ENCODE measurements at regions not wholly inside any gene's neighbourhood (a gene's known extent, or its start where the extent isn't known, plus 50 kb on each side); places are given as distances from the start of the nearest gene placed in this dataset.

DNA sequence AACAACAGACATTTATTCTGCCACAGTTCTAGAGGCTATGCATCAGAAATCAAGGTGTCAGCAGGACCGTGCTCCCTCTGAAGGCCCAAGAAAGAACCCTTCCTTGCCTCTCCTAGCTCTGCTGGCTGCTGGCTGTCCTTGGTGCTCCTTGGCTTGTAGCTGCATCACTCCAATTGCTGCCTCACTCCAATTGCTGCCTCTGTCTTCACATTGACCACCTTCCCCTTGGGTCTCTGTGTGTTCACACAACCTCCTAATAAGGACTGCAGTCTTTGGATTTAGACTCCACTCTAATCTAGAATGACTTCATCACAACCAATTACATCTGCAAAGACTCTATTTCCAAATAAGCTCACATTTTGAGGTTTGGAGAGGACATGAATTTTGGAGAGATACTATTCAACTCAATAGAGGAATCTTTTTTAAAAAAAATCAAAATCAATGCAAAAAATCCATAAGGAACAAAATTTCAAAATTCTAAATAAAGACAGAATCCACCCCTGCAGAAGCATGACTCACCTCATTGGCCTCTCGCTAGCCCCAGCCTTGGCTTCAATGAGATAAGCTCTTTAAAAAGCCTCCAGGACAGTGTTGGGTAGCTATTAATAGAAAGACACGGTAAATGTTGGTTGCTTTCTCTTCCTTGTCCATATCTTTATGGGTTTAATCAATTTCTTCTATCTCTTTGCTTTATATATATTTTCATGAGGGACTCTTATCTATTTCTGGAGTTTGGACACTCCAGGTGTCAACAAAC lies 267.6 kb upstream of the MGAT5 start:
- TF ChIP-seq, protein P1, sequence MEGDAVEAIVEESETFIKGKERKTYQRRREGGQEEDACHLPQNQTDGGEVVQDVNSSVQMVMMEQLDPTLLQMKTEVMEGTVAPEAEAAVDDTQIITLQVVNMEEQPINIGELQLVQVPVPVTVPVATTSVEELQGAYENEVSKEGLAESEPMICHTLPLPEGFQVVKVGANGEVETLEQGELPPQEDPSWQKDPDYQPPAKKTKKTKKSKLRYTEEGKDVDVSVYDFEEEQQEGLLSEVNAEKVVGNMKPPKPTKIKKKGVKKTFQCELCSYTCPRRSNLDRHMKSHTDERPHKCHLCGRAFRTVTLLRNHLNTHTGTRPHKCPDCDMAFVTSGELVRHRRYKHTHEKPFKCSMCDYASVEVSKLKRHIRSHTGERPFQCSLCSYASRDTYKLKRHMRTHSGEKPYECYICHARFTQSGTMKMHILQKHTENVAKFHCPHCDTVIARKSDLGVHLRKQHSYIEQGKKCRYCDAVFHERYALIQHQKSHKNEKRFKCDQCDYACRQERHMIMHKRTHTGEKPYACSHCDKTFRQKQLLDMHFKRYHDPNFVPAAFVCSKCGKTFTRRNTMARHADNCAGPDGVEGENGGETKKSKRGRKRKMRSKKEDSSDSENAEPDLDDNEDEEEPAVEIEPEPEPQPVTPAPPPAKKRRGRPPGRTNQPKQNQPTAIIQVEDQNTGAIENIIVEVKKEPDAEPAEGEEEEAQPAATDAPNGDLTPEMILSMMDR (IDR thresholded peaks at IDR 0.05): no peak
- TF ChIP-seq POLR2A (IDR thresholded peaks at IDR 0.05; ENCODE audit: low read depth): no peak

Data from esophagus muscularis mucosa (tissue), 3 donors.